ENCODE measurements at regions not wholly inside any gene's neighbourhood (a gene's known extent, or its start where the extent isn't known, plus 50 kb on each side); places are given as distances from the start of the nearest gene placed in this dataset.

- H3K4me1 ChIP-seq (replicated peaks), result no peaks in the 10 kb centered on the region
- H3K27me3 ChIP-seq (replicated peaks; ENCODE audit: insufficient read depth), result no peaks in the 10 kb centered on the region
- WGBS, result 85% methylated on average over 1 of the region's 1 CpG
- H3K27ac ChIP-seq, result no peak overlapping the region
- DNase-seq (ENCODE audit: low spot score), result no peak
- intact Hi-C loops (cut with DNase I), result no loop called here
- H3K36me3 ChIP-seq, result no peaks in the 10 kb centered on the region
- TF ChIP-seq POLR2A (IDR thresholded peaks at IDR 0.05) (no peak), POLR2AphosphoS5 (IDR thresholded peaks at IDR 0.05) (no peak), CTCF (IDR thresholded peaks at IDR 0.05) (no peak)
- no peak overlapping the region for H3K4me3 ChIP-seq
- no peaks in the 10 kb centered on the region for H3K9me3 ChIP-seq
Observed at GRCh38 chr9:30812821-30813220, 1571.6 kb upstream of the ACO1 start.

- H3K27ac ChIP-seq, result no peak overlapping the region
- no peaks in the 10 kb centered on the region for H3K4me1 ChIP-seq (replicated peaks)
- DNase-seq (ENCODE audit: low spot score), result no peak
- TF ChIP-seq CTCF (IDR thresholded peaks at IDR 0.05) (no peak), POLR2A (IDR thresholded peaks at IDR 0.05) (no peak), POLR2AphosphoS5 (IDR thresholded peaks at IDR 0.05) (no peak)
- H3K27me3 ChIP-seq (replicated peaks; ENCODE audit: insufficient read depth), result no peaks in the 10 kb centered on the region
- 13% methylated on average over 2 of the region's 2 CpGs for WGBS
- H3K4me3 ChIP-seq, result no peak overlapping the region
- no peaks in the 10 kb centered on the region for H3K9me3 ChIP-seq
- H3K36me3 ChIP-seq, result no peaks in the 10 kb centered on the region
- intact Hi-C loops (cut with DNase I), result no loop called here
Observed at GRCh38 chr9:30815585-30815984, 1568.9 kb upstream of the ACO1 start.

GRCh38 chr9:30845136-30845535 is 1539.3 kb upstream of the ACO1 start:
- no peak for TF ChIP-seq POLR2A (IDR thresholded peaks at IDR 0.05)
- no peak for TF ChIP-seq CTCF (IDR thresholded peaks at IDR 0.05)
- no peak for TF ChIP-seq POLR2AphosphoS5 (IDR thresholded peaks at IDR 0.05)
- no peak overlapping the region for H3K4me3 ChIP-seq

GRCh38 chr9:30846651-30847050 is 1537.8 kb upstream of the ACO1 start:
- no peaks in the 10 kb centered on the region for H3K27me3 ChIP-seq (replicated peaks; ENCODE audit: insufficient read depth)
- TF ChIP-seq CTCF (IDR thresholded peaks at IDR 0.05), result no peak
- TF ChIP-seq POLR2AphosphoS5 (IDR thresholded peaks at IDR 0.05), result no peak
- TF ChIP-seq POLR2A (IDR thresholded peaks at IDR 0.05), result no peak
- H3K27ac ChIP-seq, result no peak overlapping the region
- H3K36me3 ChIP-seq, result no peaks in the 10 kb centered on the region
- H3K4me1 ChIP-seq (replicated peaks), result no peaks in the 10 kb centered on the region
- DNase-seq (ENCODE audit: low spot score), result no peak
- H3K9me3 ChIP-seq, result no peaks in the 10 kb centered on the region
- 33% methylated on average over 3 of the region's 3 CpGs for WGBS
- H3K4me3 ChIP-seq, result no peak overlapping the region
- intact Hi-C loops (cut with DNase I), result no loop called here

More at GRCh38 chr9:30845136-30845535, 1539.3 kb upstream of the ACO1 start:
- no peak for DNase-seq (ENCODE audit: low spot score)
- 33% methylated on average over 1 of the region's 1 CpG for WGBS
- intact Hi-C loops (cut with DNase I), result no loop called here
- H3K9me3 ChIP-seq, result no peaks in the 10 kb centered on the region
- no peaks in the 10 kb centered on the region for H3K36me3 ChIP-seq
- no peaks in the 10 kb centered on the region for H3K27me3 ChIP-seq (replicated peaks; ENCODE audit: insufficient read depth)
- no peak overlapping the region for H3K27ac ChIP-seq
- H3K4me1 ChIP-seq (replicated peaks), result no peaks in the 10 kb centered on the region

- no peak overlapping the region for H3K4me3 ChIP-seq
- H3K27me3 ChIP-seq (replicated peaks; ENCODE audit: insufficient read depth), result no peaks in the 10 kb centered on the region
- no peak overlapping the region for H3K27ac ChIP-seq
- intact Hi-C loops (cut with DNase I), result no loop called here
- H3K9me3 ChIP-seq, result no peaks in the 10 kb centered on the region
- H3K36me3 ChIP-seq, result no peaks in the 10 kb centered on the region
- TF ChIP-seq CTCF (IDR thresholded peaks at IDR 0.05) (no peak), POLR2A (IDR thresholded peaks at IDR 0.05) (no peak), POLR2AphosphoS5 (IDR thresholded peaks at IDR 0.05) (no peak)
- DNase-seq (ENCODE audit: low spot score), result no peak
- H3K4me1 ChIP-seq (replicated peaks), result no peaks in the 10 kb centered on the region
Observed at GRCh38 chr9:30851600-30851999, 1532.8 kb upstream of the ACO1 start.

Data from prostate gland (tissue), 2 donors.